Erythroblast (primary cell): ENCODE measurements at regions not wholly inside any gene's neighbourhood (a gene's known extent, or its start where the extent isn't known, plus 50 kb on each side); places are given as distances from the start of the nearest gene placed in this dataset.
A peak's percentile ranks its signal among the peaks of the same experiment; 100 is the strongest.

Experiments
- DNase-seq, 2 experiments: peaks; one replicate each; lab custom pipeline; 2025; lab: John Stamatoyannopoulos, UW
- GATA1 ChIP-seq: IDR thresholded peaks from 2 replicates; pipeline ENCODE4 v1.6.1; 2011; ENCODE audit warnings: low read depth, mild to moderate bottlenecking, control low read depth, low read length, moderate library complexity
- POLR2A ChIP-seq: IDR thresholded peaks from 2 replicates; pipeline ENCODE4 v1.6.1; 2011; ENCODE audit warnings: mild to moderate bottlenecking, low read length

- TF ChIP-seq GATA1 (no peak), POLR2A (no peak)
- peak; percentile 66 to 73 for DNase-seq
These were observed 188.9 kb downstream of the SKIDA1 start for GRCh38 chr10:21336476-21337170.

- no peak for TF ChIP-seq POLR2A
- TF ChIP-seq GATA1 = no peak
- DNase-seq = peak; percentile 79 to 80
These were observed 190.4 kb downstream of the SKIDA1 start for GRCh38 chr10:21334891-21335696.

- no peak for TF ChIP-seq GATA1
- no peak for TF ChIP-seq POLR2A
- DNase-seq = no peak
These were observed 194.9 kb downstream of the SKIDA1 start for GRCh38 chr10:21330628-21331020.

GRCh38 chr10:21329995-21330627 is 195.4 kb downstream of the SKIDA1 start:
- no peak for TF ChIP-seq GATA1
- no peak for TF ChIP-seq POLR2A
- peak; percentile 13 for DNase-seq

- no peak for TF ChIP-seq POLR2A
- TF ChIP-seq GATA1 = no peak
- no peak for DNase-seq
These were observed 198.0 kb downstream of the SKIDA1 start for GRCh38 chr10:21327289-21327993.

GRCh38 chr10:21326594-21327288 is 198.7 kb downstream of the SKIDA1 start:
- no peak for TF ChIP-seq GATA1
- TF ChIP-seq POLR2A = no peak

GRCh38 chr10:21318540-21319167 is 206.8 kb downstream of the SKIDA1 start:
- TF ChIP-seq POLR2A (no peak), GATA1 (no peak)
- DNase-seq = peak in 1 of 2 experiments; percentile 23

More at GRCh38 chr10:21326594-21327288, 198.7 kb downstream of the SKIDA1 start:
- no peak for DNase-seq

GRCh38 chr10:21317902-21318301 is 207.6 kb downstream of the SKIDA1 start:
- DNase-seq = no peak

GRCh38 chr10:21315645-21316220 is 209.7 kb downstream of the SKIDA1 start:
- no peak for DNase-seq
- TF ChIP-seq POLR2A (no peak), GATA1 (no peak)

More at GRCh38 chr10:21317902-21318301, 207.6 kb downstream of the SKIDA1 start:
- TF ChIP-seq POLR2A (no peak), GATA1 (no peak)

GRCh38 chr10:21314906-21315644 is 210.4 kb downstream of the SKIDA1 start:
- no peak for DNase-seq
- TF ChIP-seq GATA1 (no peak), POLR2A (no peak)

GRCh38 chr10:21314111-21314626 is 211.3 kb downstream of the SKIDA1 start:
- TF ChIP-seq GATA1 (no peak), POLR2A (no peak)
- DNase-seq = no peak

- DNase-seq = no peak
- no peak for TF ChIP-seq GATA1
- no peak for TF ChIP-seq POLR2A
These were observed 211.8 kb downstream of the SKIDA1 start for GRCh38 chr10:21313691-21314090.
